ENCODE measurements at regions not wholly inside any gene's neighbourhood (a gene's known extent, or its start where the extent isn't known, plus 50 kb on each side); places are given as distances from the start of the nearest gene placed in this dataset.
"Not testable (repeated sequence)": the region's sequence is repeated elsewhere in the genome, so short reads cannot be mapped to it uniquely, and the experiment has no call there.

- not testable (repeated sequence) for DNase-seq
These were observed 972.6 kb upstream of the KCND2 start for GRCh38 chr7:119300341-119300740.

GRCh38 chr7:119320316-119320715 is 952.7 kb upstream of the KCND2 start:
- DNase-seq = no peak

- DNase-seq = no peak
These were observed 943.3 kb upstream of the KCND2 start for GRCh38 chr7:119329715-119330114.

GRCh38 chr7:119335405-119335804 is 937.6 kb upstream of the KCND2 start:
- no peak for DNase-seq

GRCh38 chr7:119341822-119342221 is 931.2 kb upstream of the KCND2 start:
- DNase-seq = no peak

GRCh38 chr7:119343289-119343688 is 929.7 kb upstream of the KCND2 start:
- no peak for DNase-seq

GRCh38 chr7:119344466-119344865 is 928.5 kb upstream of the KCND2 start:
- DNase-seq = no peak

- DNase-seq = no peak
These were observed 924.5 kb upstream of the KCND2 start for GRCh38 chr7:119348491-119348890.

GRCh38 chr7:119350334-119350733 is 922.6 kb upstream of the KCND2 start:
- no peak for DNase-seq

- DNase-seq = no peak
These were observed 921.7 kb upstream of the KCND2 start for GRCh38 chr7:119351320-119351719.

GRCh38 chr7:119374436-119374835 is 898.5 kb upstream of the KCND2 start:
- no peak for DNase-seq

GRCh38 chr7:119377861-119378260 is 895.1 kb upstream of the KCND2 start:
- DNase-seq = no peak

- no peak for DNase-seq
These were observed 890.2 kb upstream of the KCND2 start for GRCh38 chr7:119382726-119383125.

- no peak for DNase-seq
These were observed 878.0 kb upstream of the KCND2 start for GRCh38 chr7:119395024-119395423.

GRCh38 chr7:119397156-119397555 is 875.8 kb upstream of the KCND2 start:
- no peak for DNase-seq

GRCh38 chr7:119408596-119408995 is 864.4 kb upstream of the KCND2 start:
- no peak for DNase-seq

- no peak for DNase-seq
These were observed 859.6 kb upstream of the KCND2 start for GRCh38 chr7:119413314-119413805.

- no peak for DNase-seq
These were observed 857.3 kb upstream of the KCND2 start for GRCh38 chr7:119415682-119416081.

- DNase-seq = no peak
These were observed 851.3 kb upstream of the KCND2 start for GRCh38 chr7:119421657-119422056.

GRCh38 chr7:119436882-119437281 is 836.1 kb upstream of the KCND2 start:
- DNase-seq = no peak

- no peak for DNase-seq
These were observed 834.7 kb upstream of the KCND2 start for GRCh38 chr7:119438315-119438714.

- no peak for DNase-seq
These were observed 833.8 kb upstream of the KCND2 start for GRCh38 chr7:119439192-119439591.

- DNase-seq = no peak
These were observed 820.6 kb upstream of the KCND2 start for GRCh38 chr7:119452401-119452800.

- DNase-seq = no peak
These were observed 807.1 kb upstream of the KCND2 start for GRCh38 chr7:119465798-119466305.

- no peak for DNase-seq
These were observed 800.5 kb upstream of the KCND2 start for GRCh38 chr7:119472408-119473038.

Data from NCI-H2227 treated with DMSO at 0.1 percent for 48 hours (cell line).